ENCODE measurements at regions not wholly inside any gene's neighbourhood (a gene's known extent, or its start where the extent isn't known, plus 50 kb on each side); places are given as distances from the start of the nearest gene placed in this dataset. TPM values are rescaled to one million over a fixed set of nuclear protein-coding genes. Genes with fewer than 3 reads are reported as not detected.
A peak's percentile ranks its signal among the peaks of the same experiment; 100 is the strongest.

DNA sequence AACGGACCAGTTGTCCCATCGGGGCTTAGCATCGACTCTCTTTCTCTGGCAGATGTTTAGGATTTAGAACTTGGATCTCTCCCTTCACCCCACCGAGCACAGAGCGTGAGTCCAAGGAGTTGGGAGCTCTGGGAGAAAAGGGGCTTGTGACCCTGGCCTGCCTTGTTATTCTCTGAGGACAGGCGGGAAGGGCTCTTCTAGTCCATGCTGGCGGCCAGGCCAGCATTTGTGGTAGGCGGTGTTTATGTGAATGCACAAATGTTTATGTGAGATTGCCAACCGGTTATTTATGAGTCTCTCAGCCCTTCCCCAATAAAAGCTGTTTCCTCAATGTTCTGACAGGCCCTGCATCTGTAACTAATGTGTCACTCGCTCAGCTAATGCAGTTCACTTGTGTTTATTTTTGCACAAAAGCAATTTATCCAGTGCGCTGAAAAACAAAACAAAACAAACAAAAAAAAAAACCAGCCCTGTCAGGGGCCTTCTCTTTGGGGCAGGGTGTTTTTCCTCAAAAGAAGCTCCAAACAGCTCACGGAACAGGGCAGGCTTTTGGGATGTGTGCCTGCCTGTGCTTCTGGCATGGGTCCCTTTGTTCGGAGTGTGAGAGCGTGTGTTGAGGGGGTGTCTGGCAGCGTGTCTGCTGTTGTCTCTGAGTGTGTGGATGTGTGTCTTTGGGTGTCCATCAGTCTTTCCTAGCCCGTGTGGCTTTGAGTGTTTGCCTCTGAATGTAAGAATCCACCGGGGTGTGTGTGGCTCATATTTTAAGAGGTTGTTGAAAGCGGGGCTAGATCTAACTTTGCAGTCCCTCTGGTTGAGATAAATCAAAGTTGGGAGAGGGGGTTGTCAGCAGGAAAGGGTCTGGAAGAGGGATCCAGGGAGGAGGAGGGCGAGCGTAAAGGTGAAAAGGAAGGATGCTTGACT lies 52.8 kb upstream of the HAAO start:
- Histone ChIP-seq H3K36me3 (ENCODE audit: control insufficient read depth, insufficient read depth, low read length) (no peaks in the 10 kb centered on the region), H3K27me3 (ENCODE audit: control insufficient read depth, insufficient read depth, low read length) (no peaks in the 10 kb centered on the region), H3K27ac (ENCODE audit: low read depth, low read length) (peak overlapping the region; percentile 60), H3K4me1 (ENCODE audit: control insufficient read depth, insufficient read depth, low read length) (peaks cover 26% of the 10 kb centered on the region), H3K4me3 (ENCODE audit: low read depth, low read length) (no peak overlapping the region), H3K9me3 (ENCODE audit: control insufficient read depth, insufficient read depth, low read length) (peaks cover 1% of the 10 kb centered on the region)
- DNase-seq (ENCODE audit: low read depth in 4 of 6, low spot score in 6 of 6): peak in 2 of 6 donors; percentile 66 to 81
- 18% methylated on average over 9 of the region's 20 CpGs for WGBS (ENCODE audit: insufficient coverage)

DNA sequence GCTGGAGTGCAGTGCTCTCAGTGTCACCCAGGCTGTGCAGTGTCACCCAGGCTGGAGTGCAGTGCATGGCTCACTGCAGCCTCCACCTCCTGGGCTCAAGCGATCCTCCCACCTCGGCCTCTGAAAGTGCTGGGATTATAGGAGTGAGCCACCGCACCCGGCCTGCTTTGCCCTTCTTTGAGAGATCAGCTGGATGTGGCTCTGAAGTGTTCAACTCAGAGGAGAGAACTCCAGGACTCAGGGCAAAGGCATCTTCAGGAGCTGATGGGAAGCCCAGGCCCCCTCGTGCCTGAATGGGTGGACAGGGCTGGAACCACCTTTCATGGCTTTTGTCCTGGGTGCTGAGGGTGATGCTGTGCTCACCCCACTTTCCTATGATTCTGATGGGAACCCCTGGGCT lies 52.0 kb upstream of the HAAO start:
- H3K4me3 ChIP-seq (ENCODE audit: low read depth, low read length): no peak overlapping the region
- no peak for DNase-seq (ENCODE audit: low read depth in 4 of 6, low spot score in 6 of 6)
- H3K27ac ChIP-seq (ENCODE audit: low read depth, low read length): no peak overlapping the region
- no peaks in the 10 kb centered on the region for H3K27me3 ChIP-seq (ENCODE audit: control insufficient read depth, insufficient read depth, low read length)
- 96% methylated on average over 4 of the region's 5 CpGs for WGBS (ENCODE audit: insufficient coverage)
- peaks cover 26% of the 10 kb centered on the region for H3K4me1 ChIP-seq (ENCODE audit: control insufficient read depth, insufficient read depth, low read length)
- H3K9me3 ChIP-seq (ENCODE audit: control insufficient read depth, insufficient read depth, low read length): peaks cover 1% of the 10 kb centered on the region
- H3K36me3 ChIP-seq (ENCODE audit: control insufficient read depth, insufficient read depth, low read length): no peaks in the 10 kb centered on the region

DNA sequence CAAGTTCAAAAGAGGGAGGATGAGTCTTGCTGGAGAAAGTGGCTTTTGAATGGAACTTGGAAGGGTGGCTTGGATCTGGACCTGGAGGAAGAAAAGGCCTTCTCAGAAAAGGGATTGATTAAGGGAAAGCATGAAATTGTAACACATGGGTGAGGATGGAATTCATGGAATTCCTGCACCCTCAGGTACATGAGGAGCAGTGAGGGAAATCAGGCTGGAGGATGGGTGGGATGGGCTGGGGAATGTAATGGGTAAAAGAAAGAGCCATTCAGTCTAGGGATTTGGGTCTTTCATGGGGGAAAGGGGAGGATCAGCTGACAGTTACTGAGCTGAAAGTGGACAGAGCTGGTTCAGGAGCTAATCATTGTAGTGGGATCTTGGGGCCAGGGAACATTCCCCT lies 51.2 kb upstream of the HAAO start:
- no peak overlapping the region for H3K27ac ChIP-seq (ENCODE audit: low read depth, low read length)
- H3K4me1 ChIP-seq (ENCODE audit: control insufficient read depth, insufficient read depth, low read length): peaks cover 26% of the 10 kb centered on the region
- no peaks in the 10 kb centered on the region for H3K27me3 ChIP-seq (ENCODE audit: control insufficient read depth, insufficient read depth, low read length)

DNA sequence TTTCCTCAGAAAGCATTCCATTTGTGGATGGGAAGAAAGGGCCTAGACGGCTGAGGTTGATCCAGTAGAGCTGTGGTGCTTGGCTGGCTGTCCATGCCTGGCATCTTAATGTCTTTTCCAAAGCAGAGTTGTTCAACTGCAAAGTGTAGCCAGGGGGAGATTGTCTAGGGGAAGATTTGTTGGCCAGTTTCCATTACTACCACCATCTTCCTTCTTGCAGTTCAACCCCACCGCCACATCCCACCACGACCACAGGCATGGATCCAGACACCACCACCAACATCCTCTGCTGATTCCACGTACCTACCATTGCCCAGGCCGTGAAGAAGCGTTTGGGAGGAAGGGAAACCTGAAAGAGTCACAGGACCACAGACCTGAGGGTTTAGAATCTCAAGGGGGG lies 50.7 kb upstream of the HAAO start:
- H3K9me3 ChIP-seq (ENCODE audit: control insufficient read depth, insufficient read depth, low read length): peaks cover 1% of the 10 kb centered on the region
- 100% methylated on average over 2 of the region's 6 CpGs for WGBS (ENCODE audit: insufficient coverage)
- H3K36me3 ChIP-seq (ENCODE audit: control insufficient read depth, insufficient read depth, low read length): no peaks in the 10 kb centered on the region
- no peak overlapping the region for H3K27ac ChIP-seq (ENCODE audit: low read depth, low read length)
- H3K4me1 ChIP-seq (ENCODE audit: control insufficient read depth, insufficient read depth, low read length): peaks cover 26% of the 10 kb centered on the region
- H3K4me3 ChIP-seq (ENCODE audit: low read depth, low read length): no peak overlapping the region
- H3K27me3 ChIP-seq (ENCODE audit: control insufficient read depth, insufficient read depth, low read length): no peaks in the 10 kb centered on the region
- DNase-seq (ENCODE audit: low read depth in 4 of 6, low spot score in 6 of 6): no peak

More for the DNA sequence above, 51.2 kb upstream of the HAAO start:
- Histone ChIP-seq H3K9me3 (ENCODE audit: control insufficient read depth, insufficient read depth, low read length) (peaks cover 1% of the 10 kb centered on the region), H3K4me3 (ENCODE audit: low read depth, low read length) (no peak overlapping the region), H3K36me3 (ENCODE audit: control insufficient read depth, insufficient read depth, low read length) (no peaks in the 10 kb centered on the region)
- DNase-seq (ENCODE audit: low read depth in 4 of 6, low spot score in 6 of 6): no peak

DNA sequence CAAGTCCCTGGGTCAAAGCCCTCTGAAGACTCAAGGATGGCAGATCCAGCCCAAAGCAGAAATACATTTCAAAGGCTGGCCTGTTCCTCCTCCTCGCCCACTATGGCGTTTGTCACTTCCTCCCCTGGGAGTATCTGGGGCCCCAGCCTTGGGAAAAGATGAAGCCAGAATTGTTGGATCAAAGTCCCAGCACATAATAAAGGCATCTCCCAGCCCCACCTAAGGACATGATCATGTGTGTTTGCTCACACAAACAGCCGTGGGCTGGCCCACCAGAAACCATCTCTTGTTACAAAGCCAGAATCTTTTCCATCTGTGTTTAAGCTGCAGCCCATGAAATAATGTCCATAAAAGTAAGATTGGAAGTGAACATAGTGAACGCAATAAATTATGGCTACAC lies 50.1 kb upstream of the HAAO start:
- H3K4me1 ChIP-seq (ENCODE audit: control insufficient read depth, insufficient read depth, low read length): peaks cover 26% of the 10 kb centered on the region
- no peak overlapping the region for H3K27ac ChIP-seq (ENCODE audit: low read depth, low read length)
- WGBS (ENCODE audit: insufficient coverage): 89% methylated on average over 2 of the region's 4 CpGs

More for the DNA sequence above, 50.1 kb upstream of the HAAO start:
- no peak for DNase-seq (ENCODE audit: low read depth in 4 of 6, low spot score in 6 of 6)
- Histone ChIP-seq H3K9me3 (ENCODE audit: control insufficient read depth, insufficient read depth, low read length) (peaks cover 1% of the 10 kb centered on the region), H3K27me3 (ENCODE audit: control insufficient read depth, insufficient read depth, low read length) (no peaks in the 10 kb centered on the region), H3K4me3 (ENCODE audit: low read depth, low read length) (no peak overlapping the region), H3K36me3 (ENCODE audit: control insufficient read depth, insufficient read depth, low read length) (no peaks in the 10 kb centered on the region)

Small RNA genes lying in the stretch of these regions (small RNA-seq; reads per million reads assigned to genes)
- gene RNU6-242P (ENCODE audit: low replicate concordance): not detected

All from spinal cord (tissue), 10 donors.